Fibroblast of skin of abdomen (primary cell): ENCODE measurements at regions not wholly inside any gene's neighbourhood (a gene's known extent, or its start where the extent isn't known, plus 50 kb on each side); places are given as distances from the start of the nearest gene placed in this dataset.

ENCODE experiments used
- DNase-seq: peaks from one replicate; pipeline ENCODE4 v3.0.0-alpha.2; 2013

DNA sequence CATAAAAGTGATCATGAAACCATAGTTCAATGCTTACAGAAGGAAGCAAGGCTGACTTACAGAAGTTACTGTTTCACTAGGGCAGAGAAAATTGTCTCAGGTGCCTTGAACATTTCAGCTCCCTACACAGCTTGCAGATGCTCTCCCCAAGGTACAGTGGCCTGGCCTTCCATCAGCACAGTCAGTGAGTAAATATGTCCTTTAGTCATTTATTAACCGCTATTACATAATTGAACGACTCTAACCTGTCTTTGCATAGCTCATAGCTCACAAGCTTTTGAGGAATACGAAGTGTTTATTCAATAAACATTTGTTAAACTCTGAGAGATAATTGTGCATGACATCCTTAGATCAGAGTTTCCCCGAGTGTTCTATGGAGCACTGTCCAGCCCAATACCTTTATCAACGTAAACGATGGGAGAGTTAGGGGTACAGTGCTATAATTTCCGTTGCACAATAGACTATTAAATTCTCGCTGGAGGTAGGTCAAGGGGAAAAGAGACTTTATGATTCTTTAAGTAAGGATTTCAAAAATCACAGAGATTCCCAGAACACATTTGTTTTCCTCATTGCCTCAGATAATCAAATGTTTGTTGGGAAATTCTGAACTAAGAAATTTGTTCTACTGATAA is 677.8 kb downstream of the TSN start:
- DNase-seq = no peak

DNA sequence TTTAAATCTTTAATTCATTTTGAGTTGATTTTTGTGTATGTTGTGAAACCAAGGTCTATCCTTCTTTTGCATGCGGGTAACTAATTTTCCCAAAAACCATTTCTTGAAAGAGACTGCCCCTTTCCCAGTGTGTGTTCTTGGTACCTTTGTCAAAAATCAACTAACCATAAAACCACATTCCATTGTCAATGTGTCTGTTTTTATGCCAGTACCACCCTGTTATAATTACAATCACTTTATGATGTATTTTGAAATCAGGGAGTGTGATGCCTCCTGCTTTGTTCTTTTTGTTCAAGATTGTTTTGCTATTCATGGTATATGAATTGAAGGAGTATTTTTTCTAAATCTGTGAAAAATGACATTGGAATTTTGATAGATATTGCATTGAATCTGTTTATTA is 689.6 kb downstream of the TSN start:
- DNase-seq = no peak

DNA sequence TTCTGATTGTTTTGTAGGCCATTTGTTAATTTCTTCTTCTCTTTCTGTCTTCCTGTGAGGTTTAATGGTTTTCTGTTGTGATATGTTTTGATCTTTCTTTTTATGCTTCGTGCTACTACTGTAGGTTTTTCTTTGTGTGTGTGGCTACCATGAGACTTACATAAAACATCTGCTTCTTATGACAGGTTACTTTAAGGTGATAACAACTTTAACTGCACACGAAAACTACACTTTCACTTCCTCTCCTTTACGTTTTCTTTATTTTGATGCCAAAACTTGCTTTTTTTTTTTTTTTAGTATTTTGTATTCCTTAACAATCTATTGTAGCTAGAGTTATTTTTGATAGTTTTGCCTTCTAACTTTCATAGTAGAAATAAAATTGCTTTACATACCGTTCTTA is 691.3 kb downstream of the TSN start:
- DNase-seq = no peak

DNA sequence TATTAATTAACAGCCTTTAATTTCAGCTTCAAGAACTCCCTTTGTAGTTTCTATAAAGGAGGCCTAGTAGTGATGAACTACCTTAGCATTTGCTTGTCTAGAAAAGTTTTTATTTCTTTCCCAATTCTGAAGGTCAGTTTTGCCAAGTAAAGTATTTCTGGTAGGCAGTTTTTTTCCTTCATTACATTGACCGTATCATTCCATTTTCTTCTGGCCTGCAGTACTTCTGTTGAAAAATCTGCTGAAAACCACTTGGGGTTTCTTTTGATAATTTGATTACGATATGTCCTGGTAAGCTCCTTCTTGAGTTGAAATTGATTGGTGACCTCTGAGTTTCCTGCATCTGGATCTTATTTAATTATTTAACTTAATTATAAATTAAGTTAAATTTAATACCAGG is 691.8 kb downstream of the TSN start:
- no peak for DNase-seq

DNA sequence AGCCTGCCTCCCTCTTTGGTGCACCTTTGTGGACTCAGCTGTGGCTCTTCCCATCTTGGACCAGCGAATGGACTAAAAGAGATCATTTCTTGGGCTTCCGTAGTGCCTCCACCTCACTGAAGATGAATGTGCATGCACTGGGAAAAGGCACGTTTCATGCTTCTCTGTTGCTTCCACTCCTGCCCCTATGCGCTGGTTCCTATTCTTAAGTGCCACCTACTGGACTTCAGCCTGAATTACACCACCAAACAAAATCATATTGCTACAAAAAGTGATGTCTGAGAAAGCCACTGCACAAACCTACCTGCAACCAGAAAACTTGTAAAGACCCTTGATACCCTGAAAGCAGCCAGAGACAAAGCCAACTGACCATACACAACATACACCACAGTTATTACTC is 695.6 kb downstream of the TSN start:
- DNase-seq = peak; percentile 12

DNA sequence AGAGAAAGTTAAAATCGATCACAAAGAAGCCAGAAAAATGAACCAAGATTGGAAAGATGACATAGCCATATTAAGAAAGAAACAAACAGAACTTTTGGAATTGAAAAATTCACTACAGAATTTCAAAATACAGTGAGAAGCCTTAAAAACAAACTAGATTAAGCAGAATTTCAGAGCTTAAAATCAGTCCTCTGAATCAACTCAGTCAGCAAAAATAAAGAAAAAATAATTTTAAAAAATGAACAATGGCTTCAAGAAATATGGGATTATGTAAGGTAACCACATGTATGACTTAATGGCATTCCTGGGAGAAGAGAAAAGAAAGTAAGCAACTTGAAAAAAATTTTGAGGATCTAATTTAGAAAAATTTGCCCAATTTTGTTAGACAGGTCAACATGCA is 696.2 kb downstream of the TSN start:
- no peak for DNase-seq

DNA sequence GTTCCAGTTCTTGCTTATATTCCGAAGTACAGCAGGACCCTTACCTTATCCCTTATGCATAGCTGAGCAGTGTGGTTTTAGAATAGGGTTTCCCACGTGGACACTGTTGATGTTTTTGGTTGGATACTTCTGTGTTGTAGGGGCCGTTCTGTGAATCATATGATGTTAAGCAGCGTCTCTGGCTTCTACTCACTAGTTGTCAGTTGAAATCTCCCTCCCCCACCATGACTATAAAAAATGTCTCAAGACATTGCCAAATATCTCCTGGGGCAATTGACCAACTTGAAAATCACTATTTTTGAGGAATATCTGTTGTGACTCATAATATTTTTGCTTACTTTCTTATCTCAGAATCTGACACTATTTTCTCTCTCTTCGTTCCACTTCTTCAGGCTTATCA is 713.7 kb downstream of the TSN start:
- DNase-seq = no peak

DNA sequence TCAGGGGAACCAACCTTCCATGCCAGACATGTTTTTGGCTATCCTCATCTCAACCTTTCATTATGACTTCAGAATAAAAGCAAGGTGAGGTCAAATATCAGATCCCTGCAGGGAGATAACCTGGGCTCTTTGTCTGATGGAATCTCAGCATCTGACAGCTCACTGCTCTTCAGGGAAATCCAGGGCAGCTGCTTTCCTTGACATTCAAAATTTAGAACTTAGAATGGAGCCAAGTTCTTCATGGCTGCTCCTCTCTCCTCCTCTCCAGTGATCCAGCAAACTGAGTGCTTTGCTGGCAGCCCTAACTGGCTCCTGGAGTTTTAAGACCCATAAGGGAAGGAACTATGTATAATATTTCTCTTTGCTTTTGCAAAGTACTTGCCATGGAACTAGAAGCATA is 716.3 kb downstream of the TSN start:
- DNase-seq = no peak

DNA sequence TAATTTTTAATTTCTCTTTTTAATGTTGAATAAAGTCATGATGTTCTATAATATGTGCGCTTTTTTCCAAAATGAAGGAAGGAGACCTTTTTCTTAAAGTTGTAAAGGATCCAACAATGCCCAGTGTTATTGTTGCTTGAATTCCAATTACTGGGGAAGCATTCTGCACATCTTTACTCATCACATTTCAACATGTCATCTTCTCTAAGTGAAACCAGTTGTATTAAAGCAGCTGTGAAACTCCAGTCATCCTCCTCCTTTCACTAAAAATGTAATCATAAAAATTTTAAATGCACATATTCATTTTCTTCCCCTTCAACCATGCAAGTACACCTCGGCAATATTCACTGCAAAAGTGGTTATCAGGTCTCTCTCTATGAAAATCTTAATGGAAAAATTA is 722.7 kb downstream of the TSN start:
- DNase-seq = peak; percentile 43

DNA sequence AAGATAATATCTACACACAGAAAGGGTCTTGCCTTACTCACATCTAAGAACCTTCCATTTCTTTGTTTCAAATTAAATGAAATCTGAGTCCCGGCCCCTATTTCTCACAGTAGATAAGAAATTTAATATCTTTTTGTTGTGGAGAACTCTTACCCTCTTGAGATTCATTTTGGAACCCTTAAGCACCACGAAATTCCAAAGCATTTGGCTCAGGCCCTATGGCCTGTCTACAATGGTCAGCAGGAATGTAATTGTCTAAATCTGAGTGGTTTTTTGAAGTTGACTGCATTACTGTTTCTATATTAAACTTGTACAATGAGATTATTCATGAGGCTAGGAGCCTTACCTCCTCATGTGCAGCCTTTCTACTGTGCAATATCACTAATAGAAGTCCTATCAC is 723.3 kb downstream of the TSN start:
- DNase-seq = peak; percentile 42

DNA sequence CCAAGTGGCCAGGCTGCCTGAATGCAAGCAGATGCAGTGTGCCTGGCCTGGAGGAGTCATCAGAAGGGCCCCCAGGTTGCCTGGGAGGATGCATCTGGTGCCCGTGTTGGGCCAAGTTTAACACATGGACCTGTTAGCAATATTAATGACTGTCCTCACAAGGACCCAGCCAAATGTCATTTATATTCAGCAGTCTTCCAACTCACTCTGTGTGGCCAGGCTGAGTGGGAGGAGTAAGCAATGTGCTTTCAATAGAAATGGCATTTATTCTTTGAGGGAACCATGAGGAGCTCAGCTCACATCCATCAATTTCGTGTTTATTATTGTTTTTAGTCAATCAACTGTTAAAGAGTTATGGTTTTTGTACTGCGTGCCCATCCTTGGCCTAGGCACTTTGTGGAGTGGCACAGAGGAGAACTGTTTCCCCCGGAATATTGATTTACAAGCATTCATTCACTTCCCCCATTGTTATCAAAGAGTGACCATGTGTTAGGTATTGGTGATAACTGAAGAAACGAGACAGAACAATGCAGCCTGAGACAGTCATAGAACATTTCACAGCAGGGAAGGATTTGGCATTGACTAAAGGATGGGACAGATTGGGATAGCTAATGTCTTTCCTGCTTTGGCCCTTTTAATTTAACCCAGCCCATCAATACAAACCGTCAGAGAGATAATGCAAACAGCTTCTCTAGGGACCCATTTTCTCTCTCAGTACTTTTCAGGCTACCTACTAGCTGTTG is 725.2 kb downstream of the TSN start:
- no peak for DNase-seq

DNA sequence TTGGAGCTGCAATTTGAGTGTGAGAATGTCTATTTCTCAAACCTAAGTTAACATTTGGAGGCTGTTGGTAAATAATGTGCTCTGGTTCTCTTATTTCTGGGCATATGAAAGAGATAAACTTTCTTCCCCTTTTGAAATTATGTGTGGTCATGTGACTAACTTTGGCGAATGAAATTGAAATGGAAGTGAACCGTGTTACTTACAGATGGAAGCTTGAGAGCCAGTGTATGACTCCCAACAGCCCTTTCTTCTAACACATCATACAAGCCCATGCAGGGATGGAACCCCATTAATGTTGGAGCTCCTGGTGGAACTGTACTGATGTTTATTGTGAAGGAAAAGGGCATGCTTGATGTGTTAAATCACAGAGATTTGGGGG is 725.8 kb downstream of the TSN start:
- DNase-seq = no peak

DNA sequence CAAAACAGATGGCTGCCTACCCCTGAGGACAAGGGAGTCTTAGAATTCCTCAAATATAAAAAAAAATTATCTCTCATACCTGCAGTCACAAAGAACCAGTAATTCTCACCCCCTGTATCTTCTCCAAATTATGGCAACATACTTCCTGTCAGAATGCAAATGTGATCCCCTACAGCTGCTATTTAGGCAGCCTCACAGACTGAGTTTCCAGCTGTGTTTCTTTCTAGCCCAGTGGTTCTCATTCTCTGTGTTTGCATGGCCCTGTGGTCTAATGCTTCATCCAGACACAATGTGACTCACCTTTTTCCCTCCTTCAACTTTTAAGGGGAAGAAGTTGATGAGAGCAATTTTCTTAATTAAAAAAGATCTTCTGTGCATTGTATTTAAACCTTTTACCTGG is 726.3 kb downstream of the TSN start:
- peak; percentile 28 for DNase-seq

DNA sequence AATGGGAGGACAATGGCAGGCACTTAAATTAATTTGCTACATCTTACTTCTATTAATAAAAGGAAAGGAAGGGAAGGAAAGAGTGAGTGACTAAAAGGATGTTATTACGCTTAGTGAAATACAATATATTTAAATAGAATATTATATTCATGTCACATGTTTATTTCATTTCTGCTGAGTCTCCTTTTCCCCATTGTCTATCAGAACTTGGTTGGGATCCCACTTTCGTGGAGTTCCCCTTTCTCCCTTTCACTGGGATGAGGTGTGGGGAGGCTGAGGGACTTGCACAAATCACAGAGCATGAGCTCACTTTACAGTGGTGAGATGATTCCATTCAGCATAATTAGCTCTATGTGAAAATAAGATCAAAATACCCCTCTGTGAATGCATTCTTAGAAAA is 730.6 kb downstream of the TSN start:
- DNase-seq = no peak

DNA sequence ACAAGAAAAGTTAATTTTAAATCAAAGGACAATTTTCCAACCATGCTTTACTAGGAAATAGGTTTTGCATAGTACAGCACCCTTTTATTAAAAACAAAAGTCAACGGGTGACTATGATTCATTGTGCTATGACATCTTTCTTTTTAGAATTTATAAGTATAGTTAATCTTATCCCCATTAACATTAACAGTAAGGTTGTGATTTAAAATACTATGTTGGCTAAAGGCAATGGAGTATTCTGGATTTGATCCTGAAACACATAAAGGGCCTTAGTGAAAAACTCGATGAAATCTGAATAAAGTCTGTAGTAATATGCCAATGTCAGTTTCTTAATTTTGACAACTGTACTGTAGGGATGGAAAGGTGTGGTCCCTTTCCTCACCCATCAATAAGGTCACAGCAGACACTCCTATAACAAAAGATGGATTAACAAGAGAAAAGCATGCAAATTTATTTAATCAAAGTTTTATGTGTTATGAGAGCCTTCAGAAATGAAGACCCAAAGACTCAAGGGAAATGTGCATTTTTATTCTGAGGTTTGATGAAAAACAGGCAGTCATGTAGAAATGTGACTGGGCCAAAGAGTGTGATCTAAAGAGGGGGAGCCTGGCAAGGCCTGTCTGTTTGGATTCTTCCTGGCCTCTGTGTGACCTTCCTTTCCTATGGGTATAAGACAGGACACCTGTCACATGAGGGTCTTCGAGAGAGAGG is 731.4 kb downstream of the TSN start:
- DNase-seq = no peak

DNA sequence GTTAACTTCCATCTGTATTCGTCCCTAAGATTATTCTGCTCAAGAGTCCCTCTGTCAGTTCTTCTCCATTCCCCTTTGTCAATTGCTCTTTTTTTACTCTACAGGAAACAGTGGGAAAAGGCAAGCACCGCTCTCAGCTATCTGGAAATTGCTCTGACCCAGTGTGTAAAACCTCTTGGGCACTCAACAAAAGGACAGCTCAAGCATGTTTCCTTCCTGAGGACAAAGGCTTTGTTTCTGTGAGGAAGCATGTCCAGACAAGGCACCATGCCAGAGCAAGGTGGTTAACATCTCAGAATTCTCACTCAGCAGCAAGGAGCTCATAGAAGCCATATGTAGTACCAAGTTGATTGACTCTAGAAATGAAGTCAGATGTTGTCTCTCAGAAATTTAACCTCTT is 735.6 kb downstream of the TSN start:
- DNase-seq = no peak

DNA sequence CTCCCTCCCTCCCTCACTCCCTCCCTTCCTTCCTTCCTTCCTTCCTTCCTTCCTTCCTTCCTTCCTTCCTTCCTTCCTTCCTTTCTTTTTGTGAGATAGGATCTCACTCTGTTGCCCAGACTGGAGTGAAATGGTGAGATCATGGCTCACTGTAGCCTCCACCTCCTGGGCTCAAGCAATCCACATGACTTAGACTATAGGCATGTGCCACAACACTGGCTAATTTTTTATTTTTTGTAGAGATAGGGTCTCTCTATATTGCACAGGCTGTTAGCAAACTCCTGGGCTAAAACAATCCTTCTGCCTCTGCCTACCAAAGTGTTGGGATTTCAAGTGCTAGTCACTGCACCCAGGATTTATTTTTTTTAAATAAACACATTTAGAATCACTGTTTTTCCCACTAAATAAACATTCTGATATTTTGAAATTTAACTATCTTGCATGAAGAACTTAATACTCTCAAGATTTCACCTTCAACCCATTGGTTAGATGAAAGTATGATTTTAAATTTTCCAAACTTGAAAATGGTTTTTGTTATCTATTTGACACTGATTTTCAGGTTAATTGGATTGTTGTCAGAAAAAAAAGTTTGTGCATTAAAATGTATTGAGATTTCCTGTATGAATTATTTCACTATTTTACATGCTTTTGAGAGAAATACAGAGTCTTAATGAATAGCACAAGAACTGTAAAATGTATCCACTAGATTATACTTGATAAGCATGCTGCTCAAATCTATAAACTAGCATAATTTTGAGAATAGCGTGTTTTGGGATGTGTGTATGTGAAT is 745.1 kb downstream of the TSN start:
- DNase-seq = no peak

DNA sequence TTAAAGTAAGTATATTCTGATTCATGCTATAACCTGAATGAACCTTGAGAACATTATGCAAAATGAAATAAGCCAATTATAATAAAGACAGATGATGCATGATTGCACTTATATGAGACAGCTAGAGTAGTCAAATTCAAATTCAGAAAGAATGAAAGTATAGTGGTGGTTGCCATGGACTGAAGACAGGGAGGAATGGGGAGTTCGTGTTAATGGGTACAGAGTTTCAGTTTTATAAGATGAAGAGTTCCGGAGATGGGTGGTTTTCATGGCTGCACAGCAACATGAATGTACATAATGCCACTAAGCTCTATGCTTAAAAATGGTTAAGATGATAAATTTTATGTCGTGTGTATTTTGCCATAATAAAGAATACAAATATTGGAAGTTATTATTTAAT is 751.2 kb downstream of the TSN start:
- no peak for DNase-seq

DNA sequence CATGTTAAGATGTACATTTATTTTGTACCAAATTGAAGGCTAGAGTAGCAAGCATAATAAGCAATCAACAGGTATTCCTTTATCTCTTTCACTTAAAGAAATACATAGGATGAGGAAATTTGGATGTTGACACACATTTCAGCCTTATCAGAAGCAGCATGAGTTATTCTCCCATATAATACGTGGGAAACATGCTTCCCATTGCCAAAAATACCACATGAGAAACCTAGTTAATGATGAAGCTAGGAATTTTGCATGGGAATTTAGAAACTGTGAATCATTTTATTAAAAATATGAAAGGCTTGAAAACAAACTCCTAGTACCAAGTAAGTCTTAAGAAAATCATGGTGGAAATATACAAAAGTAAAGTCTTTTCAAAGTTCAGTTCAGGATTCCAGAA is 751.8 kb downstream of the TSN start:
- no peak for DNase-seq

DNA sequence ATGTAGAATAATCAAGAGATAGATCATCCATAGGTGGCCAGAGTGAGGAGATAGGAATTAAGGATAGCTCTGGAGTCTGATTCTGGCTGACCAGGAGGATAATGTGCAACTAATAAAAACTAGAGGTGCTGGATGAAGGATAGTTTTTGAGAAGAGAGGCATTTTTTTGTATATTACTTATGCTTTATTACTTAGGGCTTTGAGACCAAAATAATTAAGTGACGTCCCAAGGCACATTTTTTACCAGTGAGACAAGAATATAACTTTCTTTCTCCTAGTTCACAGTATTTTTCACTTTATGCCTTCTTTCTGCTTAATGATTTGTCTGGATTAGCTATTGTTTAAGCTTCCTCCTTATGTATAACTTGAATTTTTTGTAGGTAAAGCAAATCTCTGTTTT is 756.6 kb downstream of the TSN start:
- no peak for DNase-seq

DNA sequence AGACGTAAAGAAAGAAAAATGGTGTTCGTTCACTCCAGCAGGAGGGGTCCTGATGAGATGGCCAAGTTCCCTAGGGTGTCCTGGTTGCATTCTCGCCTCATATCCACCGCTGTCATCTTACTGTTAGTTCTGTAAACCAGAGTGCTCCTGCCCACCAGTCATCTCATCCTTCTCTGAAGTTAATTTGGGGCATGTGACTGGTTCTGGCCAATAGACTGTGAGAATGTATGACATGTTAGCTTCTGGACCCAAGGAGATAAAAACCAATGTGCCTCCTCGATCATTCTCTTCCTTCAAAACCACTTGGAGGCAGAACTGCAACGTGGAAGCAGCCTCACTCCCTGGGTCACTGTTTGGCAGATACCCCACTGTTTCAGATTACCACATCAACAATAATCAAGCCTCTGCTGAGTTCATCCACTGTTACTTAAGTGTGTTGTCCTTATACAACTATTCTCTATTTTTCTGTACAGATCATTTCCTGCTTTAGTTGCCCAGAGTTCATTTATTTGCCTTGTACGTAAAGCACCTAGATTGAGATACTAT is 759.1 kb downstream of the TSN start:
- DNase-seq = peak; percentile 27

DNA sequence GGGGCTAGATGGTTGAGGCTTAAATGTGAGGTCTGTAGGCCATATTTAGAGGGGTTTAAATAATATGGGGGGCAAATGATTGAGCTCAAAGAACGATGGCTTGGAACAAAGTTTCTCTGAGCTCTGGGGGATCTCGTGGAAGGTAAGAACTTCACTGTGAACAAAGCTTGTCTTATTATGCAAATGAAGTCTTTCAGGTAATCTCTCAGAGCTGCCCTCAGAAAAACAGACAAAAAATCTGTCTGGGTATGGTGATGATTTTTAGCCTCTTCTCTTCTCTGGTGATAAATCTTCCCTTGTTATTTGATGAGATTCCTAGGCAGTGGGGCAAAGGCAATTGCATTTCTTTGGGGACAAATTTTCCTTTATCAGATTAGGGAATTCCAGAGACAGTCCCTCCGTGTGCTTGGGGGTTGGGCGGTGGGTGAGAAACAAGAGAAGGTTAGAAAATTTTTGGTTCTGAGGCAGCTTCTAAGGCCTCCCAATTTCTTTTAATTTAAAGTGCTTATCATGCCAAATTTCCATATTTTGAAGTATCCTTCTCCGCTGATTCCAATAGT is 760.4 kb downstream of the TSN start:
- no peak for DNase-seq

DNA sequence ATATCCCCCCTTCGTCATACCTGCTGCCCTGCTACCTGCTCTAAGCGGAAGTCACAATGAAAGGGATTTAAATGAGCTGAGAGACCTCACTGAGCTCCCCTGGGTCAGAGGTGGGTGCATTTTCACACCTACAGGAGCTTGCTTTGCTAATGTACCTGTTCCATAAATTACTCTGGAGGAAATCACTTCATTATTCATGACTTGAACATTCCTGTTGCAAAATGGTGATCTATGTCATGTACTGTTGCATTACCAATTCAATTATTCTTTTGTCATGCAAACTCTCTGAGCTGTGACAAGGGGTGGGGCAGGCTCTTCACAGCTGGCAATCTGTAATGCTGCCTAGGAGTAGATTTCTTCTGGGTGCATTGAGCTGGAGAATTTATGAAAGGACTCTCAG is 761.3 kb downstream of the TSN start:
- no peak for DNase-seq
